ENCODE measurements at regions not wholly inside any gene's neighbourhood (a gene's known extent, or its start where the extent isn't known, plus 50 kb on each side); places are given as distances from the start of the nearest gene placed in this dataset.
A peak's percentile ranks its signal among the peaks of the same experiment; 100 is the strongest.

DNA sequence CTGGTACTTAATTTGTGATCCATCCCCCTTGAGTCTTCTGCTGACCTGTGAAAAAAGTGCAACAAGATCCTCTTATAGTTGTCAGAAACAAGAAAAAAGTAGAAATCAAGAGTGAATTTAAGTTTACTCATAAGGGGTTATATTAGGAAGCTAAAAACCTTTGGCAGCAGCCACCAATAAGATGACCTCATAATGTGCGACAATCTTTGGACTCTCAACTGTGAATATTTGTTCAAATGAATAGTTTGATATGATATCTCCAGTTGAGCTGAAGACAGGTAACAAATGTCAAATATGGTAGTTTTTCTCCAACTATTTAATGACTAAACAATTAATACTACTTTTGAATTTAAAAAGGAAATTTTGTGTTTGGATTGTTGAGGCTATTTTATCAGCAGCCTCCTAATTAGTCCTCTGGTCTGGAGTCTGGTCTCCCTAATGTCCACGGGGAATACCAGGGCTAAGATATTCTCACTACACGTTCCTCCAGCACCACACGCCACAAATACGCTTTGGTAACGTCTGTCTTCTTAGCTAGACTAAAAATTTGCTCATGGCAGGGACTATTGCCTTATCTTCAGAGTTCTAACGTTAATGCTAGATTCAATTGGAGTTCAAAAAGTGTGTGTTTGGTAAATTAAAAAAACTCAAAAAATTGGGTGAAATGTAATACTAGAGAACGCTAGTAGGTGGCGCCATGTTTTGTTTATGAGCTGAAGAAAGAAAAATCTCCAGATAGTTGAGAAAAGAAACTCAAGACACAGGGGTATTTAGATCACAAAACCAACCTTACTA lies 51.0 kb upstream of the PDX1 start:
- Histone ChIP-seq H3K36me3 (ENCODE audit: control insufficient read depth, insufficient read depth, low read length) (no peaks in the 10 kb centered on the region), H3K27me3 (ENCODE audit: control insufficient read depth, insufficient read depth, low read length) (no peaks in the 10 kb centered on the region), H3K27ac (ENCODE audit: low read length) (no peak overlapping the region), H3K9me3 (ENCODE audit: control insufficient read depth, low read depth, low read length) (no peaks in the 10 kb centered on the region), H3K4me3 (ENCODE audit: low read length) (no peak overlapping the region), H3K4me1 (ENCODE audit: control insufficient read depth, insufficient read depth, low read length) (peaks cover 10% of the 10 kb centered on the region)
- 0% methylated on average over 3 of the region's 9 CpGs for WGBS (ENCODE audit: insufficient coverage, low lambda C conversion rate)
- DNase-seq, result peak in 1 of 2 donors; percentile 74

- H3K27me3 ChIP-seq (ENCODE audit: control insufficient read depth, insufficient read depth, low read length), result no peaks in the 10 kb centered on the region
- H3K9me3 ChIP-seq (ENCODE audit: control insufficient read depth, low read depth, low read length), result no peaks in the 10 kb centered on the region
- no CpG with 5 or more reads among the region's 6 CpGs for WGBS (ENCODE audit: insufficient coverage, low lambda C conversion rate)
- no peak overlapping the region for H3K4me3 ChIP-seq (ENCODE audit: low read length)
- H3K36me3 ChIP-seq (ENCODE audit: control insufficient read depth, insufficient read depth, low read length), result no peaks in the 10 kb centered on the region
- peaks cover 10% of the 10 kb centered on the region for H3K4me1 ChIP-seq (ENCODE audit: control insufficient read depth, insufficient read depth, low read length)
- peak in 1 of 2 donors; percentile 69 for DNase-seq
- H3K27ac ChIP-seq (ENCODE audit: low read length), result no peak overlapping the region
Measured at GRCh38 chr13:27869436-27870095, 50.2 kb upstream of the PDX1 start.

Data from large intestine (tissue), 3 donors.